Lung (tissue), 11 donors: ENCODE measurements at regions not wholly inside any gene's neighbourhood (a gene's known extent, or its start where the extent isn't known, plus 50 kb on each side); places are given as distances from the start of the nearest gene placed in this dataset.

ENCODE experiments used
- ATAC-seq: fragments of 200-7000 bp; cut with Tn5 transposase; one replicate; pipeline ENCODE4 v1.9.1; 2020; ENCODE audit warnings: moderate number of reproducible peaks; ENCODE audit not compliant: insufficient read depth, low FRiP score
- DNase-seq, 3 donors: peaks; one replicate each; pipeline ENCODE4 v3.0.0-alpha.2; 2013 to 2017
- H3K27ac ChIP-seq, 2 donors: one replicate each; pipeline ENCODE4 v1.5.1; 2013; ENCODE audit warnings: mild to moderate bottlenecking in 2 of 2, moderate library complexity in 2 of 2, control low read depth in 1 of 2, inconsistent platforms in 1 of 2, low read depth in 1 of 2, low read length in 1 of 2
- H3K27me3 ChIP-seq, 3 donors: one replicate each; pipeline ENCODE4 v1.5.1; 2013; ENCODE audit warnings: low read length in 2 of 3; ENCODE audit not compliant: control insufficient read depth in 3 of 3, insufficient read depth in 3 of 3
- H3K36me3 ChIP-seq, 4 donors: one replicate each; pipeline ENCODE4 v1.5.1; 2013; ENCODE audit warnings: low read length in 4 of 4, mild to moderate bottlenecking in 1 of 4, moderate library complexity in 1 of 4; ENCODE audit not compliant: control insufficient read depth in 4 of 4, insufficient read depth in 4 of 4
- H3K4me1 ChIP-seq, 5 donors: one replicate each; pipeline ENCODE4 v1.5.1; 2013; ENCODE audit warnings: low read length in 5 of 5, mild to moderate bottlenecking in 2 of 5, moderate library complexity in 1 of 5; ENCODE audit not compliant: control insufficient read depth in 5 of 5, insufficient read depth in 5 of 5
- H3K4me3 ChIP-seq: one replicate; pipeline ENCODE4 v1.5.1; 2013; ENCODE audit warnings: mild to moderate bottlenecking, control low read depth, moderate library complexity
- H3K9ac ChIP-seq, 2 donors: one replicate each; pipeline ENCODE4 v1.5.1; 2013; ENCODE audit warnings: low read length in 2 of 2, control low read depth in 1 of 2; ENCODE audit not compliant: insufficient read depth in 1 of 2
- H3K9me3 ChIP-seq, 4 donors: one replicate each; pipeline ENCODE4 v1.5.1; 2013; ENCODE audit warnings: low read length in 3 of 4, mild to moderate bottlenecking in 1 of 4, moderate library complexity in 1 of 4; ENCODE audit not compliant: control insufficient read depth in 4 of 4, insufficient read depth in 3 of 4
- WGBS, 2 donors: extraction: QIAGEN DNeasy Blood & Tissue Kit; methylation state at CpG; one replicate each; pipeline ENCODE4 v1.1.7; 2013; 5-methylcytosine and 5-hydroxymethylcytosine counted together
- TF ChIP-seq, protein P1 (sequence below): IDR thresholded peaks from 2 replicates; pipeline ENCODE4 v1.5.1; 2012; ENCODE audit warnings: mild to moderate bottlenecking; ENCODE audit errors: control extremely low read depth, extremely low read depth
- donor health status: control.
- donor health status: control.
- donor health status: Bipolar disorder and iron deficiency.
- donor health status: healthy.
- donor health status: DM: yes; HTN: yes; CAD: no.

- WGBS, 2 donors: 80 to 81% methylated on average over 4 of the region's 4 CpGs
Measured at GRCh38 chr16:13863075-13863765, 56.7 kb upstream of the ERCC4 start.

GRCh38 chr16:13864689-13865088 is 55.3 kb upstream of the ERCC4 start:
- no peak for DNase-seq
- WGBS, 2 donors: 57 to 59% methylated on average over 4 of the region's 4 CpGs
- peaks cover 0 to 3% (median 0%) of the 10 kb centered on the region in 4 donors for H3K9me3 ChIP-seq
- no peaks in the 10 kb centered on the region for H3K27me3 ChIP-seq
- H3K4me1 ChIP-seq: no peaks in the 10 kb centered on the region
- ATAC-seq: no peak
- no peak overlapping the region for H3K4me3 ChIP-seq
- no peak overlapping the region for H3K9ac ChIP-seq
- TF ChIP-seq, protein P1, sequence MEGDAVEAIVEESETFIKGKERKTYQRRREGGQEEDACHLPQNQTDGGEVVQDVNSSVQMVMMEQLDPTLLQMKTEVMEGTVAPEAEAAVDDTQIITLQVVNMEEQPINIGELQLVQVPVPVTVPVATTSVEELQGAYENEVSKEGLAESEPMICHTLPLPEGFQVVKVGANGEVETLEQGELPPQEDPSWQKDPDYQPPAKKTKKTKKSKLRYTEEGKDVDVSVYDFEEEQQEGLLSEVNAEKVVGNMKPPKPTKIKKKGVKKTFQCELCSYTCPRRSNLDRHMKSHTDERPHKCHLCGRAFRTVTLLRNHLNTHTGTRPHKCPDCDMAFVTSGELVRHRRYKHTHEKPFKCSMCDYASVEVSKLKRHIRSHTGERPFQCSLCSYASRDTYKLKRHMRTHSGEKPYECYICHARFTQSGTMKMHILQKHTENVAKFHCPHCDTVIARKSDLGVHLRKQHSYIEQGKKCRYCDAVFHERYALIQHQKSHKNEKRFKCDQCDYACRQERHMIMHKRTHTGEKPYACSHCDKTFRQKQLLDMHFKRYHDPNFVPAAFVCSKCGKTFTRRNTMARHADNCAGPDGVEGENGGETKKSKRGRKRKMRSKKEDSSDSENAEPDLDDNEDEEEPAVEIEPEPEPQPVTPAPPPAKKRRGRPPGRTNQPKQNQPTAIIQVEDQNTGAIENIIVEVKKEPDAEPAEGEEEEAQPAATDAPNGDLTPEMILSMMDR: no peak
- no peaks in the 10 kb centered on the region for H3K36me3 ChIP-seq
- H3K27ac ChIP-seq: no peak overlapping the region

More at GRCh38 chr16:13863075-13863765, 56.7 kb upstream of the ERCC4 start:
- no peak overlapping the region for H3K4me3 ChIP-seq
- H3K27me3 ChIP-seq: no peaks in the 10 kb centered on the region
- no peak overlapping the region for H3K9ac ChIP-seq
- H3K27ac ChIP-seq: no peak overlapping the region
- no peaks in the 10 kb centered on the region for H3K4me1 ChIP-seq
- TF ChIP-seq, protein P1: no peak
- no peak for DNase-seq
- ATAC-seq: no peak
- H3K9me3 ChIP-seq: peaks cover 0 to 3% (median 0%) of the 10 kb centered on the region in 4 donors
- H3K36me3 ChIP-seq: no peaks in the 10 kb centered on the region

DNA sequence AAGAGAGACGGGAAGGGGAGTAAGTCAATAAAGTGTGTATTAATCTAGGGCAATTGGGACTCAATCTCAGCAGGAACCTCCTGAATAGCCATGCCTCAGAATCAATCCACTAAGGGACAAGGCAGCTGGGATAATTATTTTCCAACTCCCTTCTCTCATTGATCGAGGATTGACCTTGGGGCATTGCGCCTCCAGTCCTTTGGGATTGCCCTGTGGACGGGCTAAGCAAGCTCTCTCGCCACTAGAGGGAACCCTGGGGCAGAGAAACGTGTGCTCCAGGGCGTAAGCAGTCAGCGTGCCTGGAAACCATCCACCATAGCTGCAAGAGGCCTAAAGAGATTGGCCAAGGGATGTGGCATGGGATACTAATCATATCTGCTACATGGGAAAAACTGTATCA is 53.9 kb upstream of the ERCC4 start:
- Histone ChIP-seq H3K36me3 (no peaks in the 10 kb centered on the region), H3K27ac (no peak overlapping the region), H3K4me3 (no peak overlapping the region), H3K27me3 (no peaks in the 10 kb centered on the region), H3K4me1 (no peaks in the 10 kb centered on the region), H3K9me3 (peaks cover 0 to 3% (median 0%) of the 10 kb centered on the region in 4 donors), H3K9ac (no peak overlapping the region)
- WGBS, 2 donors: 24 to 31% methylated on average over 8 of the region's 8 CpGs
- peak; percentile 79 for ATAC-seq
- DNase-seq: peak; percentile 33 to 71 (median 58)
- TF ChIP-seq, protein P1: peak; percentile 40
